CD4-positive, alpha-beta T cell (primary cell): ENCODE measurements at regions not wholly inside any gene's neighbourhood (a gene's known extent, or its start where the extent isn't known, plus 50 kb on each side); places are given as distances from the start of the nearest gene placed in this dataset.
"Not testable (repeated sequence)": the region's sequence is repeated elsewhere in the genome, so short reads cannot be mapped to it uniquely, and the experiment has no call there.

Source experiments
- ATAC-seq: fragments of 200-7000 bp; cut with Tn5 transposase; one replicate; pipeline ENCODE4 v1.10.0; 2022; ENCODE audit warnings: mild to moderate bottlenecking; ENCODE audit not compliant: poor library complexity
- CTCF ChIA-PET: fragments of 350-600 bp; sonication (Branson Sonifier 250); formaldehyde crosslinking; loops from one replicate; lab custom pipeline; 2021; ENCODE audit warnings: antibody characterized with exemption, inconsistent platforms; lab: Charles Lee
- POLR2A ChIA-PET: fragments of 350-600 bp; sonication (Branson Sonifier 250); formaldehyde crosslinking; loops from one replicate; lab custom pipeline; 2021; ENCODE audit warnings: antibody characterized with exemption, inconsistent platforms; lab: Charles Lee
- DNase-seq, 14 experiments: peaks; one replicate each; pipeline ENCODE4 v3.0.0-alpha.2; 2013 to 2020; ENCODE audit warnings: mixed read lengths in 2 of 14
- H3K27ac ChIP-seq, 2 donors: one replicate each; pipeline versions ENCODE4 v1.5.1 to v1.7.0; 2013; ENCODE audit warnings: low read length in 2 of 2, low read depth in 1 of 2, mild to moderate bottlenecking in 1 of 2
- H3K27me3 ChIP-seq, 2 experiments: 1 replicate in 1 of 2; 2 replicates in 1 of 2; pipeline versions ENCODE4 v1.6.1 to v1.7.0; 2013; ENCODE audit warnings: low read length in 2 of 2, control low read depth in 1 of 2, mild to moderate bottlenecking in 1 of 2, moderate library complexity in 1 of 2; ENCODE audit not compliant: insufficient read depth in 2 of 2, control insufficient read depth in 1 of 2
- H3K36me3 ChIP-seq: one replicate; pipeline ENCODE4 v1.6.1; 2013; ENCODE audit warnings: low read length, control low read depth; ENCODE audit not compliant: insufficient read depth
- H3K4me1 ChIP-seq: one replicate; pipeline ENCODE4 v1.6.1; 2013; ENCODE audit warnings: low read length, control low read depth; ENCODE audit not compliant: insufficient read depth
- H3K4me3 ChIP-seq: one replicate; pipeline ENCODE4 v1.5.1; 2013; ENCODE audit warnings: mild to moderate bottlenecking, low read length, moderate library complexity
- H3K9me3 ChIP-seq, 2 experiments: 1 replicate in 1 of 2; 2 replicates in 1 of 2; pipeline versions ENCODE4 v1.6.1 to v1.7.0; 2013; ENCODE audit warnings: low read length in 2 of 2, mild to moderate bottlenecking in 2 of 2, control low read depth in 1 of 2, moderate library complexity in 1 of 2; ENCODE audit not compliant: control insufficient read depth in 1 of 2, insufficient read depth in 1 of 2
- H3K27ac Mint-ChIP-seq: one replicate; pipeline ENCODE4 v1.8.0; 2020; ENCODE audit warnings: mixed read lengths
- H3K27me3 Mint-ChIP-seq: one replicate; pipeline ENCODE4 v1.8.0; 2021; ENCODE audit warnings: mixed read lengths
- H3K36me3 Mint-ChIP-seq: one replicate; pipeline ENCODE4 v1.8.0; 2021; ENCODE audit warnings: low read depth, mixed read lengths
- H3K4me1 Mint-ChIP-seq: one replicate; pipeline ENCODE4 v1.8.0; 2021; ENCODE audit warnings: low read depth, mixed read lengths
- H3K4me3 Mint-ChIP-seq: one replicate; pipeline ENCODE4 v1.8.0; 2020; ENCODE audit warnings: mild to moderate bottlenecking, mixed read lengths
- H3K9me3 Mint-ChIP-seq: one replicate; pipeline ENCODE4 v1.8.0; 2020; ENCODE audit warnings: mixed read lengths
- CTCF ChIP-seq: fragments of 200-600 bp; IDR thresholded peaks from one replicate; pipeline ENCODE4 v1.8.0; 2022; ENCODE audit warnings: antibody characterized with exemption, mild to moderate bottlenecking
- intact Hi-C, 2 experiments: fragments of 100-400 bp; cut with DNase I in 1 of 2; cut with micrococcal nuclease in 1 of 2; formaldehyde crosslinking; loops; one replicate each; pipeline versions ENCODE4 v1.15.1 to v1.9.0; 2023 to 2025; cut with DNase I, micrococcal nuclease

GRCh38 chr1:111054656-111055055 is 85.2 kb downstream of the DRAM2 start:
- Mint-ChIP-seq H3K36me3 (no peaks in the 10 kb centered on the region), H3K9me3 (peaks cover 2% of the 10 kb centered on the region), H3K4me3 (no peak overlapping the region), H3K27me3 (peaks cover 18% of the 10 kb centered on the region), H3K27ac (no peak overlapping the region), H3K4me1 (no peaks in the 10 kb centered on the region)
- no peaks in the 10 kb centered on the region for H3K36me3 ChIP-seq
- H3K9me3 ChIP-seq: no peaks in the 10 kb centered on the region
- no peak for ATAC-seq
- DNase-seq: no peak
- no peak overlapping the region for H3K4me3 ChIP-seq
- ChIA-PET CTCF (no interaction called here), POLR2A (no interaction called here)
- H3K27ac ChIP-seq: no peak overlapping the region
- TF ChIP-seq CTCF: no peak
- no peaks in the 10 kb centered on the region for H3K27me3 ChIP-seq
- intact Hi-C loops: no loop called here
- no peaks in the 10 kb centered on the region for H3K4me1 ChIP-seq

- Mint-ChIP-seq H3K27ac (no peak overlapping the region), H3K9me3 (peaks cover 10% of the 10 kb centered on the region), H3K4me3 (no peak overlapping the region), H3K4me1 (no peaks in the 10 kb centered on the region), H3K27me3 (peaks cover 18% of the 10 kb centered on the region), H3K36me3 (no peaks in the 10 kb centered on the region)
- DNase-seq: no peak
- no peaks in the 10 kb centered on the region for H3K36me3 ChIP-seq
- H3K27ac ChIP-seq: no peak overlapping the region
- TF ChIP-seq CTCF: no peak
- H3K9me3 ChIP-seq: no peaks in the 10 kb centered on the region
- no peaks in the 10 kb centered on the region for H3K27me3 ChIP-seq
- POLR2A ChIA-PET: no interaction called here
- no peaks in the 10 kb centered on the region for H3K4me1 ChIP-seq
- intact Hi-C loops: no loop called here
- CTCF ChIA-PET: no interaction called here
- ATAC-seq: no peak
- no peak overlapping the region for H3K4me3 ChIP-seq
Measured at GRCh38 chr1:111052246-111052645, 87.6 kb downstream of the DRAM2 start.

- ATAC-seq, H3K4me3 Mint-ChIP-seq, H3K4me1 Mint-ChIP-seq, H3K9me3 ChIP-seq, H3K4me1 ChIP-seq, H3K27ac Mint-ChIP-seq, POLR2A ChIA-PET, H3K27me3 ChIP-seq, intact Hi-C loops, CTCF ChIA-PET, H3K36me3 Mint-ChIP-seq, DNase-seq, H3K4me3 ChIP-seq, H3K9me3 Mint-ChIP-seq, H3K36me3 ChIP-seq, H3K27ac ChIP-seq: not testable (repeated sequence)
- peaks cover 14% of the 10 kb centered on the region for H3K27me3 Mint-ChIP-seq
Measured at GRCh38 chr1:111048253-111048652, 84.5 kb upstream of the LRIF1 start.

GRCh38 chr1:111045033-111045722 is 81.5 kb upstream of the LRIF1 start:
- POLR2A ChIA-PET: no interaction called here
- intact Hi-C loops: no loop called here
- Mint-ChIP-seq H3K27ac (no peak overlapping the region), H3K4me3 (no peak overlapping the region), H3K27me3 (peaks cover 23% of the 10 kb centered on the region), H3K4me1 (no peaks in the 10 kb centered on the region), H3K36me3 (no peaks in the 10 kb centered on the region), H3K9me3 (peaks cover 9% of the 10 kb centered on the region)
- H3K4me1 ChIP-seq: no peaks in the 10 kb centered on the region
- no peak overlapping the region for H3K4me3 ChIP-seq
- no peak overlapping the region for H3K27ac ChIP-seq
- TF ChIP-seq CTCF: no peak
- peaks cover 0 to 6% of the 10 kb centered on the region in 2 experiments for H3K9me3 ChIP-seq
- no peaks in the 10 kb centered on the region for H3K36me3 ChIP-seq
- DNase-seq (no peak), ATAC-seq (no peak)
- CTCF ChIA-PET: interaction anchor here (0.8 kb wide), 1 partner anchor 279 kb away, joined by 3 read pairs; no protein-coding TSS in a partner anchor
- no peaks in the 10 kb centered on the region for H3K27me3 ChIP-seq
